Activated naive CD8-positive, alpha-beta T cell (primary cell): ENCODE measurements at regions not wholly inside any gene's neighbourhood (a gene's known extent, or its start where the extent isn't known, plus 50 kb on each side); places are given as distances from the start of the nearest gene placed in this dataset.

ENCODE experiments used
- H3K27ac Mint-ChIP-seq: one replicate; pipeline ENCODE4 v1.8.0; 2021; ENCODE audit warnings: mixed read lengths
- H3K27me3 Mint-ChIP-seq: one replicate; pipeline ENCODE4 v1.8.0; 2021; ENCODE audit warnings: mixed read lengths
- H3K36me3 Mint-ChIP-seq: one replicate; pipeline ENCODE4 v1.8.0; 2021; ENCODE audit warnings: mixed read lengths
- H3K4me1 Mint-ChIP-seq: one replicate; pipeline ENCODE4 v1.8.0; 2021; ENCODE audit warnings: low read depth, mixed read lengths
- H3K4me3 Mint-ChIP-seq: one replicate; pipeline ENCODE4 v1.8.0; 2021; ENCODE audit warnings: mild to moderate bottlenecking, mixed read lengths
- H3K9me3 Mint-ChIP-seq: one replicate; pipeline ENCODE4 v1.8.0; 2021; ENCODE audit warnings: low read depth, mixed read lengths

DNA sequence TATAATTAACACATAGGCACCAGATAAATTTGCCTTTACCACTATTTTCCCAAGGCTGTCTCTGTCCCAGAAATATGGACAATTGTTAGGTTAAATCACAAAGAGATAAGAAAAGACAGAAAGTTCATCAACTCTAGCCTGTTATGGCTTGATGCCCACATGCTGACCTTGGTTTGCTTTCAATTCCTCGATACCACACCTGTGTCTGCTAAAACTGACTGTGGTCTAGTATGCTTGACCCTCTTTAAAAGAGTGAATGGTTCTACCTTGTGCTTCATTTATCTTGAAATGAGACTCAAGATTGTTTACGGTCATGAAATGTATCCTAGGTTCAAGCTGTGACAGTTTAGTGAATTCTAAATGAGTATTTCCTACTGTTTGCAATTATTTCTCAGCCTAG is 909.0 kb upstream of the LRRTM1 start:
- no peak overlapping the region for H3K4me3 Mint-ChIP-seq
- no peaks in the 10 kb centered on the region for H3K27me3 Mint-ChIP-seq
- H3K9me3 Mint-ChIP-seq: peaks cover 5% of the 10 kb centered on the region
- H3K36me3 Mint-ChIP-seq: no peaks in the 10 kb centered on the region
- no peak overlapping the region for H3K27ac Mint-ChIP-seq
- no peaks in the 10 kb centered on the region for H3K4me1 Mint-ChIP-seq

DNA sequence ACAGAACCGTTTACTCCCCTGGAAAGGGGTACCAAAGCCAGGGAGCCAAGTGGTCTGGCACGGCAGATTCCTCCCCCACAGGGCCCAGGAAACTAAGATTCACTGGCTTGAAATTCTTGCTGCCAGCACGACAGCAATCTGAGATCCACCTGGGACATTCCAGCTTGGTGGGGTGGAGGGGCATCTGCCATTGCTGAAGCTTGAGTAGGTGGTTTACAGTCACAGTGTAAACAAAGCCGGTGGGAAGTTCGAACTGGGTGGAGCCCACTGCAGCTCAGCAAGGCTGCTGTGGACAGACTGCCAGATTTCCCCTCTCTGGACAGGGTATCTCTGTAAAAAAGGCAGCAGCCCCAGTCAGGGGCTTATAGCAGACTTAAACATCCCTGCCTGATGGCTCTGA is 901.7 kb upstream of the LRRTM1 start:
- Mint-ChIP-seq H3K9me3 (peaks cover 10% of the 10 kb centered on the region), H3K36me3 (no peaks in the 10 kb centered on the region), H3K27ac (no peak overlapping the region)

DNA sequence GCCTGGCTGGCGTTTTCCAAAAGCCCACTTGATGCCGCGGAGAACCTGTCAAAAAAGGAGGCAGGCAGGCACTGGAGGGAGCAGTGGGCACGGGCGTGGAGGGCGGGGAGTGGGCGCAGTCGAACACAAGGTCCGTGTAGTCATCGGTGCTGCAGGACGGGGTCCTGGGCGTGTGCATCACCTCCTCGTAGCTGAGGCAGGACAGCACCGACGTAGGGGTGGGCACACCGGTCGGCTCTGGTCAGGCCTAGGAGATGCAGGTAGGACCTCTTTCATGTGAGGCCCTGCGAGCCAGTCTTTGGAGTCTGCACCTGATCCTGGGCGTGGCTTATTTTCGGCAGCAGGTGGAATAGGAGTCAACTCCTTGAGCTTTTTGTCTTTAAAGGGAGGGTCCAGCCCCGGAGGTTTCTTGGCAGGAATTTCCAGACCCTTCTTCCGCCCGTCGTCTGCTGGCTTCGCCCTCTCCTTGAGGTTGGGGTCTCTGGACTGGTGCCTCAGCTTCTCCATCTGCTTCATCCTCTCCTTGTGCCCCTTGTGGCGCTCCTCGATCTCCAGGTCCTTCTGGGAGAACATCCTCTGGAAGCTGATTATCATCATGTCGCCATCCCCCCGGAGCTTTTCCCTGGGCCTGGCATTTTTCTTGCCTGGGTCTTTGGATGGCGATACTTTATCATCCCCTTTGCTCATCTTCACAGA is 892.5 kb upstream of the LRRTM1 start:
- no peak overlapping the region for H3K4me3 Mint-ChIP-seq
- H3K27me3 Mint-ChIP-seq: no peaks in the 10 kb centered on the region
- no peaks in the 10 kb centered on the region for H3K36me3 Mint-ChIP-seq
- no peaks in the 10 kb centered on the region for H3K4me1 Mint-ChIP-seq
- no peak overlapping the region for H3K27ac Mint-ChIP-seq
- H3K9me3 Mint-ChIP-seq: no peaks in the 10 kb centered on the region

More for the DNA sequence above, 901.7 kb upstream of the LRRTM1 start:
- H3K27me3 Mint-ChIP-seq: no peaks in the 10 kb centered on the region
- H3K4me3 Mint-ChIP-seq: no peak overlapping the region
- H3K4me1 Mint-ChIP-seq: no peaks in the 10 kb centered on the region

DNA sequence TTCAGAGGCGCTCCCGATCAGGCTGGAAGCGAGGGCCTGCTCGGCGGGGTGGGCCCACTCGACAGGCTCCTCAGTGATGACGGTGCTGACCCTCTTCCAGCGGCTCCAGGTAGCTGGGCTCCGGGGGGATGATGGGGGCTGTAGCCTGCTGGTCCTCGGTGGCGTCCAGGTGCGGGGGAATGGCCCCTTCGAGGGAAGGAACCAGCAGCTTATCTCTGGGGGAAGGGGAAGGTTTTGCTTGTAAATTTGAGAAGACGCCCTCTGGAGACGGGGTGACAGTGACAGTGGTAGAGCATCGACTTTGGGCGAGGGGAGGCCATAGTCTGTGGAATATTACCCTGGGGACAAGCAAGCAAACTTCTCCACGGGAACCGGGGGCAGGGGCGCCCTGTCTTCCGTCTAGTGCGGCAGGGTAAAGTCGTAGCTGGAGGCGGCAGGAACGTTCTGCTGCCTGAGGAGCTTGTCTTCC is 891.9 kb upstream of the LRRTM1 start:
- H3K36me3 Mint-ChIP-seq: no peaks in the 10 kb centered on the region
- no peaks in the 10 kb centered on the region for H3K27me3 Mint-ChIP-seq
- H3K9me3 Mint-ChIP-seq: no peaks in the 10 kb centered on the region
- no peak overlapping the region for H3K27ac Mint-ChIP-seq
- no peaks in the 10 kb centered on the region for H3K4me1 Mint-ChIP-seq
- no peak overlapping the region for H3K4me3 Mint-ChIP-seq

GRCh38 chr2:81195774-81196382 is 891.3 kb upstream of the LRRTM1 start:
- Mint-ChIP-seq H3K27me3 (no peaks in the 10 kb centered on the region), H3K9me3 (no peaks in the 10 kb centered on the region), H3K4me3 (no peak overlapping the region), H3K4me1 (no peaks in the 10 kb centered on the region), H3K36me3 (no peaks in the 10 kb centered on the region), H3K27ac (no peak overlapping the region)

- H3K4me3 Mint-ChIP-seq: no peak overlapping the region
- H3K4me1 Mint-ChIP-seq: no peaks in the 10 kb centered on the region
- no peaks in the 10 kb centered on the region for H3K36me3 Mint-ChIP-seq
- H3K27ac Mint-ChIP-seq: no peak overlapping the region
- H3K27me3 Mint-ChIP-seq: no peaks in the 10 kb centered on the region
- H3K9me3 Mint-ChIP-seq: peaks cover 4% of the 10 kb centered on the region
These were observed 890.6 kb upstream of the LRRTM1 start for GRCh38 chr2:81195017-81195773.

DNA sequence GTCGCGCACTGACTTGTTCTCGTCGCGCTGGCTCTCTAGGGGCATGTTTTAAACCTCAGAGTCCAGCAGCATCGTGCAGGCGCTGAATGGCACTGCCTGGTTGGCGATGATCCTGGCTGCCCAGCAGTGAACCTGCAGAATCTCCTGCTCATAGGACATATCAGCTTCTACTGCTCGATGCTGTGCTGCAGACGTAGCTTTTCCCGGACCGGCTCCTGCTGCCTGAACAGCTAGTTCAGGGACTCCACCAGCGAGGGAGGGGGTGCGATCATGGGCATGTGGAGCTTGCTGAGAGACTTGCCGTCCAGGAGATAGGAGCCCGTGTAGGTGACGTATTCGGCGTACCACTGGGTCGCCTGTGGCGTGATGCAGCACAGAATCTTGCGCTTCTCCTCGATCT is 890.0 kb upstream of the LRRTM1 start:
- Mint-ChIP-seq H3K27me3 (no peaks in the 10 kb centered on the region), H3K9me3 (peaks cover 4% of the 10 kb centered on the region), H3K4me3 (no peak overlapping the region), H3K36me3 (no peaks in the 10 kb centered on the region), H3K27ac (no peak overlapping the region), H3K4me1 (no peaks in the 10 kb centered on the region)

DNA sequence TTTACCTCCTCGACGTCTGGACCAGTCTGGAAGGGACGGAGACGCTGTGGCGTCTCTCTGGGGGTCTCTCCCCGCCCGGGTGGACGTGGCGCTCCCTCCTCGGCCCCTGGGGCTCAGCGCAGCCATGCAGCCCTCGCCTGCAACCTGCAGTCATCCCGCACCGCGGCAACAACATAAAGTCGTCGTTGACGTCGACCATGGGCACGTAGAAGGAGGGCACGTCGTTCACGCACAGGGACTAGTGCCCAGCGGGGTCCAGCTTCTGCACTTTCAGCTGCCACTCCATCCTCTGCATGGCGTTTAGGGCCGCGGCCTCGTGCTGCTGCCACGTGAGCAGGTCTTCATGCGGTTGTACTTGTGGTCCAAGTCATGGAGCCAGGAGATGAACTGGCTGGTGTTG is 889.6 kb upstream of the LRRTM1 start:
- no peaks in the 10 kb centered on the region for H3K27me3 Mint-ChIP-seq

DNA sequence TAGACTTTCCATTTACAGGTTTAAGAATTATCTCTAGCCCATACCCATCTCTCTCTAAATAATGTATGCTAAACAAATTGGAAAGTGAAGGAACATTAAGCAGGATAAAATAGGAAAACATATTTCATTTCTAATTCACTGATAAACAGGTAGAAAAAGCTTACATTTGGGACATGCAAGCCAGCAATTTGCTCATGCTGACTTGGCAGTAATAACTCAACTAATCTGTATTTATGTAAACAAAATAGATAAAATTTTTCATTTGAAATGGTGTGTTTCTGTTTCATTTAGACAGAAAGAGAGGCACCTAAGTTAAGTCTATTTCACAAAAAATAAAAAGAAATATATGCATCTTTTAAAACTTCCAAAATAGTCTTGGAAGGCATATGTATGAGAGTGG is 877.3 kb upstream of the LRRTM1 start:
- Mint-ChIP-seq H3K27ac (no peak overlapping the region), H3K9me3 (peaks cover 11% of the 10 kb centered on the region), H3K4me3 (no peak overlapping the region), H3K36me3 (no peaks in the 10 kb centered on the region), H3K27me3 (no peaks in the 10 kb centered on the region), H3K4me1 (no peaks in the 10 kb centered on the region)

More for the DNA sequence above, 889.6 kb upstream of the LRRTM1 start:
- Mint-ChIP-seq H3K9me3 (peaks cover 4% of the 10 kb centered on the region), H3K36me3 (no peaks in the 10 kb centered on the region), H3K27ac (no peak overlapping the region), H3K4me1 (no peaks in the 10 kb centered on the region), H3K4me3 (no peak overlapping the region)

DNA sequence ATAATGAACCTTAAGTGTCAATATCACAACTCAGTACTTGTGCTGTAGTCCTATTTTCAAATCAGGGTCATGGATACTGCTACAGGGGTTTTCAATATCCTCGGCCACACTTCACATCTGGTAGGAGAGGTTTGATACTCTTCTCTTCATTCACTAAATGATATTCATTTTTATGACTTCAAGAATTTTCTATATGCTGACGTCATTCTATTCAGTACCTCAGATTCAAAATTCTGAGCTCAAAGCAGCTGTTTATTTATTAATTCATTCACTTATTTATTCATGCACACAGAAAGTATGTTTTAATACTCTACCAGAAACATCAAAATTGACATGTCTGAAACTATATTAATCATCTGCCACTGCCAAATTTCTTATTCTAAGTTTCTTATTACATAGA is 866.9 kb upstream of the LRRTM1 start:
- no peak overlapping the region for H3K27ac Mint-ChIP-seq
- peaks cover 18% of the 10 kb centered on the region for H3K9me3 Mint-ChIP-seq
- no peaks in the 10 kb centered on the region for H3K4me1 Mint-ChIP-seq
- no peak overlapping the region for H3K4me3 Mint-ChIP-seq
- H3K36me3 Mint-ChIP-seq: no peaks in the 10 kb centered on the region
- H3K27me3 Mint-ChIP-seq: no peaks in the 10 kb centered on the region

DNA sequence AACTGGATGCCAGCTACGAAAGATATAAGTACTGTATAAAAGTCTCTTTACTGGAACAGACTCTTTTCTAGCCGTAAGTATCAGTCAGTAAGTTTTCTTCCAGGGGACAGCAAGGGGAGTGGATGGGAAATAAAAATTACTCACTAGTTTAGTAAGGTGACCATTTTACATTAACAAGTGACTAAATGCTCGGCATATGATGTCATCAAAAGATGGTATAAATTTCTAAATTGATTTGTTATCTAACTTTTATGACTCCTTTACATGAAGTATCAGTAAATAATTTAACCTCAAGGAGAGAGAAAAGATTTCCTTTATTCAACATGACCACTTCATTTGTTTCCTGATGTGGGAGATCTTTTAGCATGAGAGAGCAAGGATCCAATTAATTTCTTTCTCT is 859.0 kb upstream of the LRRTM1 start:
- no peak overlapping the region for H3K27ac Mint-ChIP-seq
- no peaks in the 10 kb centered on the region for H3K27me3 Mint-ChIP-seq
- H3K4me1 Mint-ChIP-seq: no peaks in the 10 kb centered on the region
- H3K9me3 Mint-ChIP-seq: peaks cover 7% of the 10 kb centered on the region
- no peak overlapping the region for H3K4me3 Mint-ChIP-seq
- no peaks in the 10 kb centered on the region for H3K36me3 Mint-ChIP-seq

DNA sequence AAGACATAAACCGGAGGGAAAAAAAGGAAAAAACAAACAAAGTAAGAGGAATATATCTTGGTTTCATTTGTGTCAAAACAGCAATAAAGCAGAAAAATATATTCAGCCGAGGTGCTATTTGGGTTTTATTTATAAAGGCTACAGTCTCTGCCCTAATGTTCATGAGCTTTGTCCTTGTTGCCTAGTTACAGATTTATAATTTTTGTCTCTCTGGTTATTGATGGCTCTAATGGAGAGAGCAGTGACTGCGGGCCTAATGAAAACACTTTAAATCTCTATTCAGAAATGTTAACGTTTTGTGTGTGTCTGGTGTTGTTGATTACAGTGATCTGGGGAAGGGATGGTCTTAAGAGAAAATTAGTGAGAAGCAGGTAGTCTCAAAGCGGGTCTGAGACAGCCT is 854.0 kb upstream of the LRRTM1 start:
- no peak overlapping the region for H3K27ac Mint-ChIP-seq
- no peaks in the 10 kb centered on the region for H3K4me1 Mint-ChIP-seq
- H3K4me3 Mint-ChIP-seq: no peak overlapping the region
- peaks cover 19% of the 10 kb centered on the region for H3K9me3 Mint-ChIP-seq
- H3K36me3 Mint-ChIP-seq: no peaks in the 10 kb centered on the region
- H3K27me3 Mint-ChIP-seq: no peaks in the 10 kb centered on the region

DNA sequence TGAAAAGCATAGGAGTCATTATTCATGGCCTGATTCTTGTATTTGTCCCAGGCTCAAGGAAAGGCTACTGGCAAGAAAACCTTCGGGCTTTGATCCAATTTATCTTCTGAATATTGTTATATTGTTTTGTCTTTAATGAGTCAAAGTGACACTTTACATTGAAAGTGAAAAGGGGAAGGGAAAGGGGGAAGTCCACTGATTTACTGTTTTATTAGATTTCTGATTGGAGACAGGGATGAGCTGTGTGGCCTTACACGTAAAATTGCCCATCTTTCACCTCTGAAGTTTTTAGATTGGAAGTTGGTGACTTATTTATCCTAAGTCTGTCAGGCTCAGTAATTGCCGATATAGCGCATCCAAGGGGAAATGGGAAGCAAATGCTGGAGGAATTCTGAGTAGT is 843.8 kb upstream of the LRRTM1 start:
- no peaks in the 10 kb centered on the region for H3K4me1 Mint-ChIP-seq
- peaks cover 22% of the 10 kb centered on the region for H3K9me3 Mint-ChIP-seq
- H3K27ac Mint-ChIP-seq: no peak overlapping the region

DNA sequence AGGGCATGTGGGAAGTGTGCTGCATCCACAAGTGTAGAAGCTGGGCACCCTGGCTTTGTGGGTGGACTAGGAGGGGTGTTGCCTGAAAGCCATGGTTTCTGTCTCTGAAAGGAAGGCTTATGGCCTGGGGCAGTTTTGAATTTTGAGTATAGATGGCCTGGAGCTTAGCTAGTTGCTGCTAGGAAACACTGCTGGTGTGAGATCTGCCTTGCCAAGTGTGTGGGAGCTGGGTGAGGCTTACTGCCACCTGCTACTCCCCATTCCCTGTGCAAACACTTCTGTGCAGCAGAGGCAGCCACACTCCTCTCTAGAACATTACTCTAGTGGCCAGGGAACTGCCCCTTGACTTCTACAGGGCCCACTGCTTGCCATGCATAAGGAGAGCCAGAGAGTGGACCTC is 831.7 kb upstream of the LRRTM1 start:
- no peaks in the 10 kb centered on the region for H3K27me3 Mint-ChIP-seq
- H3K36me3 Mint-ChIP-seq: no peaks in the 10 kb centered on the region
- no peak overlapping the region for H3K4me3 Mint-ChIP-seq
- H3K27ac Mint-ChIP-seq: no peak overlapping the region
- peaks cover 17% of the 10 kb centered on the region for H3K9me3 Mint-ChIP-seq
- no peaks in the 10 kb centered on the region for H3K4me1 Mint-ChIP-seq

More for the DNA sequence above, 843.8 kb upstream of the LRRTM1 start:
- H3K4me3 Mint-ChIP-seq: no peak overlapping the region
- no peaks in the 10 kb centered on the region for H3K36me3 Mint-ChIP-seq
- H3K27me3 Mint-ChIP-seq: no peaks in the 10 kb centered on the region

DNA sequence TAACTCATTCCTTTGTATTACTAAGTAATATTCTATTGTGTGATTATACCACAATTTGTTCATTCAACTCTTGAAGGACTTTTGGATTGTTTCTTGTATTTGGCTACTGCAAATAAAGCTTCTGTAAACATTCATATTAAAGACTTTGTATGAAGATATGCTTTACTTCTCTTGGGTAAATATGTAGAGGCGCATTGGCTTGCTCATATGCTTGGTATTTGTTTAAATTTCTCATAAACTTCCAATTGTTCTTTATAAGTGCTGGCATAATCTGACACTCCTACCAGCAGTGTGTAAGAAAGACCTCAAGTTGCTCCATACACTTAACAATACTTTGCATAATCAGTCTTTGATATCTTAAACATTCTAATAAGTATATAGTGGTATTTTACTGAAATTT is 792.8 kb upstream of the LRRTM1 start:
- Mint-ChIP-seq H3K27ac (no peak overlapping the region), H3K4me3 (no peak overlapping the region), H3K9me3 (peaks cover 16% of the 10 kb centered on the region), H3K27me3 (no peaks in the 10 kb centered on the region), H3K4me1 (no peaks in the 10 kb centered on the region), H3K36me3 (no peaks in the 10 kb centered on the region)
